MV-4-11 (cell line): ENCODE measurements at regions not wholly inside any gene's neighbourhood (a gene's known extent, or its start where the extent isn't known, plus 50 kb on each side); places are given as distances from the start of the nearest gene placed in this dataset.
"Not testable (repeated sequence)": the region's sequence is repeated elsewhere in the genome, so short reads cannot be mapped to it uniquely, and the experiment has no call there.

Experiments used
- DNase-seq: peaks from one replicate; lab custom pipeline; 2025; lab: John Stamatoyannopoulos, UW

GRCh38 chr4:62457356-62457755, 1257.2 kb downstream of the ADGRL3 start:
- DNase-seq: no peak

- DNase-seq: no peak
Measured at GRCh38 chr4:62455871-62456270, 1255.7 kb downstream of the ADGRL3 start.

GRCh38 chr4:62454535-62454934, 1254.4 kb downstream of the ADGRL3 start:
- no peak for DNase-seq

GRCh38 chr4:62450740-62451139, 1250.6 kb downstream of the ADGRL3 start:
- no peak for DNase-seq

GRCh38 chr4:62449538-62449937, 1249.4 kb downstream of the ADGRL3 start:
- DNase-seq: no peak

GRCh38 chr4:62448911-62449310, 1248.8 kb downstream of the ADGRL3 start:
- no peak for DNase-seq

- DNase-seq: no peak
Measured at GRCh38 chr4:62439051-62439450, 1238.9 kb downstream of the ADGRL3 start.

GRCh38 chr4:62434921-62435320, 1234.8 kb downstream of the ADGRL3 start:
- DNase-seq: no peak

GRCh38 chr4:62431513-62432231, 1231.5 kb downstream of the ADGRL3 start:
- DNase-seq: not testable (repeated sequence)

- no peak for DNase-seq
Measured at GRCh38 chr4:62429297-62429696, 1229.2 kb downstream of the ADGRL3 start.

- no peak for DNase-seq
Measured at GRCh38 chr4:62415256-62415655, 1215.1 kb downstream of the ADGRL3 start.

GRCh38 chr4:62414563-62414962, 1214.4 kb downstream of the ADGRL3 start:
- no peak for DNase-seq

- DNase-seq: no peak
Measured at GRCh38 chr4:62410371-62411003, 1210.4 kb downstream of the ADGRL3 start.

- DNase-seq: no peak
Measured at GRCh38 chr4:62408454-62408853, 1208.3 kb downstream of the ADGRL3 start.

GRCh38 chr4:62407534-62407933, 1207.4 kb downstream of the ADGRL3 start:
- peak; percentile 56 for DNase-seq

GRCh38 chr4:62402088-62402806, 1202.1 kb downstream of the ADGRL3 start:
- DNase-seq: peak; percentile 35

GRCh38 chr4:62399242-62399641, 1199.1 kb downstream of the ADGRL3 start:
- peak; percentile 58 for DNase-seq

GRCh38 chr4:62398318-62398717, 1198.2 kb downstream of the ADGRL3 start:
- DNase-seq: no peak

GRCh38 chr4:62394766-62395165, 1194.6 kb downstream of the ADGRL3 start:
- peak; percentile 69 for DNase-seq

- no peak for DNase-seq
Measured at GRCh38 chr4:62387808-62388207, 1187.7 kb downstream of the ADGRL3 start.

GRCh38 chr4:62377700-62378099, 1177.6 kb downstream of the ADGRL3 start:
- no peak for DNase-seq

GRCh38 chr4:62377245-62377644, 1177.1 kb downstream of the ADGRL3 start:
- no peak for DNase-seq

GRCh38 chr4:62366939-62367338, 1166.8 kb downstream of the ADGRL3 start:
- DNase-seq: no peak
